ENCODE measurements at regions not wholly inside any gene's neighbourhood (a gene's known extent, or its start where the extent isn't known, plus 50 kb on each side); places are given as distances from the start of the nearest gene placed in this dataset.

DNA sequence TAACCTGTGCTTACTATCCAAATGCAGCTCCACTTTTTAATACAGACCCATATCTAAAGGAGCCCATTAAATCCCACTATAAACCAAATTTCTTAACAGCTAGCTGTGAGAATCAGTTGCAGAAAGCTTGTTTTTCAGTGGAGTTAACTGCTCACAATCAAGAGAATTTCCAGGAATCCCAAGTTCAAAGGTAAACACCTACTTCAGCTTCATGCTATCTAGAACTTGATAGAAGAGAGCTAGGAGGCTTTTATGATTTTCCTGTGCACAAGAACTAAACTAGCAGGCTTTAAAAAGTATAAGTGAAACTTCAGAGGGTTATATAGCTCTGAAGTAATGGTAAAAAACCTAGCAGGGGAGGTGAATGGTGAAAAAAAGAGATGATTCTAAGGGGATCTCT lies 96.2 kb upstream of the PABPC4L start:
- no peak for TF ChIP-seq CTCF (IDR thresholded peaks at IDR 0.05)
- TF ChIP-seq POLR2AphosphoS5 (IDR thresholded peaks at IDR 0.05): no peak

All from upper lobe of left lung (tissue), 4 donors.